ENCODE measurements at regions not wholly inside any gene's neighbourhood (a gene's known extent, or its start where the extent isn't known, plus 50 kb on each side); places are given as distances from the start of the nearest gene placed in this dataset.

DNA sequence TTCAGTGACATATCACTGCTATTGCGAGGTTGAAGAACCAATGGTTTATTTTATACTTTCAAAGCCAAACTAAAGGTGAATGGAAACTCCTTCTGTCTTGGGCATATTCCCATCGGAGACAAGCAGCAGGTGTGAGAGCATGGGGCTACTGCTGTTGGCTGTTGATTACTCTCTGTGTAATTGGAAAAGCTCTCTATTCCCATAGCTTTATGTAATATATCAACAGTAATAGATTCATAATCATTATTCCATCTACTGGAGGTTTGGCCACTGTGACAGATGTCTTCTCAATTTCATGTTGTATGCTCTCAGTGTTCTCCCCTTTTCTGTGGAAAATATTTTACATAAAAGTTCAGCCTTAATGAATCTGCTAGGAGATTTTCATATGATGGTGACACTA, 352.0 kb downstream of the BTG1 start:
- DNase-seq (ENCODE audit: low spot score): no peak

GRCh38 chr12:91792597-91792996, 353.0 kb downstream of the BTG1 start:
- no peak for DNase-seq (ENCODE audit: low spot score)

DNA sequence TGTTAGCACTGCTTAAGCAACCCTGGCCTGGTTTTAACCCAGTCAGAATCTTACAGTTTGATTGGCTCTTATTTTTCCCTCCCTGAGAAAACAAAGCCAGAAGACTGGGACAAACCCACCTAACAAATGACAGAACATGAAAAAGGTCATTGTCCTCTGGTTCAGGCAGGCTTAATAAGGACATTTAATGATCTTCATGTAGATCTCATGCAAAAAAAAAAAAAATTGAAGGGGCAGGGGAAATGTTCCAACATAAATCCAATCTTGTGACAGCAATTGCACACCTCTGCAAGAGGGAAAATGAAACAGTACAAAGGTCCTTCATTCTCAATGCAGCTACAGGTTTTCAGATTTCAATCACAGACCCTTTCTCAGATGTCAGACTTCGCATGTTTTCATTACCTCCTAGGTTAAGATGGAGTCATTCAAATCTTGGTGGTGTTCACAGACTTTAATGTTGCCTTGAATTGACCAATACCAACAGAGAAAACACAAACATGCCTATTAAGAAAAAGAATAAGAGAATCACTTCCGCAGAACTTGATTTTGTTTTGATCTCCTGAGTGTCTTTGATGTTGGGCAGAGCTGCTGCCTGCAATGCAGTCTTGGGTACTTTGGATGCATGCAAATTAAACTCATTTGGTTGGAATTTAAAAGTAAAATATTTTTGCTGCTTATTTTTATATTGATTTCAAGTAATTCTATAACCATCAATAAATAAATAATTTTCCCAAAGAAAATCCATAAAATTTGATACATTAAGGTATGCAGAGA, 359.0 kb downstream of the BTG1 start:
- no peak for DNase-seq (ENCODE audit: low spot score)

DNA sequence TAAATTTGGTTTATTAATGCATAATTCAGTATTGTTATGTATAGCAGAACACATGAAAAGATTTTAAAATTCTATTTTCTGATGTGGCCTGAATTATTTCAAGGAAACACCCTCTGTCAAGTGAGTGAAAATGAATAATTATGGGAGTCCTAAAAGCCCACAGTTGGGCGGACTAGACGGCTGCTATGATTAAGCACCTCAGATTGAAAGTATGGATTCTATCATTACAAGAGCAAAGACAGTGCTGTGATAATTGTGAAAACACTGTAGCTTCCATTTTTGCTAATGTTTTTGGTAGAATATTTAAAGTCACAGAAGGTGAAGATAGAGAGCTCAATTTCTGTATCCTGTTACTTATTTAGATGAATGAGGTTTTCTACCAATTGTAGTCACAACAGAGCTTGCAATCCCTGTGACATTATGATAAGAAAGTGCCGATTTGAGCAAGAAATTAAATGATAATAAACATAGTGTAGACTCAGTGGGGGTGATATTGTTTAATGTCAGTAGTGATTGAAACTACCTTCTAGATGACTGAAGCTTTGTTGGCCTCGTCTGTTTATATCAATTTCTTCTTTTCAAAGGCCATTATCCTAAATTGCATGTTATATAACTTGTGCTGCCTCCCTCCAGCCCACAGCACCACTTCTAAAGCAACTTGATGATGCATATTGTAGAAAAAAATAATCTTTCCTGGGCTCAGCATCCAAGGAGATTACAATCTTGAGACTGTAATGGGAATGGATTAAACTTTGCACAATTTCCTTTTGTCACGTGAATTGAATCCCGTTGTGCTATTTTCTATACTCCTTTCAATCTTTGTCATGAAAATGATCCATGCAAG, 359.8 kb downstream of the BTG1 start:
- DNase-seq (ENCODE audit: low spot score): no peak

DNA sequence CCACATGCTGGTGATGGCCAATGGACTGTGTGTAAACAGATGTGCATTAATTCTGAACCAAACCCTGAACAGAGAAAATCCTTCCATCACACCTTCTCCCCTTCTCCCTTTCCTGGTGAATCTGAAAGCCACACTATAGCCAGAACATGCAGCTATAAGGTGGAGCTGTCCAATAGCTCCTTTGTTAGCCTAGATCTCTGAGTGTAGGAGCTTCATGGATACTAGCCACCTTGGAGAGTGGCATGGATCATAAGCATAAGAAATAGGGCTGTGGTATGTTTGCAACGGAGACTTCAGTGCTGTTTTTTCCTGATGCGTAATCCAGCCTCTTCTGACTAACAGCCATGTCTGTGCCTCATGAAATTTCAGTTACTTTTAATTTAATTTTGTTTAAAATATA, 364.5 kb downstream of the BTG1 start:
- no peak for DNase-seq (ENCODE audit: low spot score)

- no peak for DNase-seq (ENCODE audit: low spot score)
Observed at GRCh38 chr12:91778938-91779400, 366.7 kb downstream of the BTG1 start.

DNA sequence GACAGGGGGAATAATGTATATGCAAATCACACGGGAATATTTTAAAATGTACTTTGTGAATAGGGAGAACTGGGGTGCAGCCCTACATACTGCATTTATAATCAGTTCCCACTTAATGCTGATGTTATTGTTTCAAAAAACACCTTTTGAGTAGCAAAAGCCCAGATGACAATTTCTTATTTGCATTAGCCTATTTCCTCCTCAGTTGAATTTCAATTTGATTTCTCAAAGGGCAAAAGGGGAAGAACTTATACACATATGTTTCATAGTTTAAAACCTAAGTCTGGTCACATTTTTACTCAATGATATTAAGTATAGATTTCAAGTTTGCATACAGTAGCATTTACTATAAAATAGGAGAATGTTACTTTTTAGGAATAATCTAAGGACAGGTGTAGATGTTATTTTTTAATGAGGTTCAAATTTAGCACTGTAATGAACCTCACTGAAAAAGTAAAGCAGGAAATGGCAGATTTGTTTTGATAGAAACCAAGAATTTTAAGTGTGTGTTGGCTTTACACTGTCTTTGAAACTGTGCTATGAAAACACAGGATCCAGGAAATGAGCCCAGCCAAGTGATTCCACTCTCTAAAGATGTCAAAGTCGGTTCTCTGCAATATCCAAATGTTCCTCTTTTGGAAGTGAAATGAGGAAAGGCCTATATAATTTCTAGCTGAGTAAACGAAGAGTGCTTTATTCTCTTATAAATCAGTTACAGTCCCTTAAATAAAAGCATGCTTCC, 367.4 kb downstream of the BTG1 start:
- no peak for DNase-seq (ENCODE audit: low spot score)

GRCh38 chr12:91777268-91777992, 368.2 kb downstream of the BTG1 start:
- no peak for DNase-seq (ENCODE audit: low spot score)

GRCh38 chr12:91774434-91774921, 371.2 kb downstream of the BTG1 start:
- DNase-seq (ENCODE audit: low spot score): no peak

- DNase-seq (ENCODE audit: low spot score): no peak
Observed at GRCh38 chr12:91773749-91774429, 371.8 kb downstream of the BTG1 start.

DNA sequence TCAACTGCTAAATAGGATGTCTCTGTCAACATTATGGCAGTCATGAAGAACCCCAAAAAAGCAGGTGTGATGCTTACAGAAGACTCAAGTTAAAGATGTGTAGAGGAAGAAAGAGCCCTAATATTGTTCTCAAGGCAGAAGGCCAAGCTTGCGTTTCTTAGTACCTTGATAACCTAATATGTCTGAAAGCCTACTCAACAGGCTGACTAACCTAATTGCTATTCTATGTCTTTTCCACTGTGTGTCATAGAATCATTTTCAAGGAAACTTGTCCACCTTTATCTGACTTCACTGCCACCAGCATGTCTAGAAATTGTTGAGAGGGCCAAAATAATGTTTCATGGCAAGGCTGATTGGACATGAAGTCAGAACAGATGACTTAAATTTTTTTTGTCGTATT, 373.2 kb downstream of the BTG1 start:
- DNase-seq (ENCODE audit: low spot score): no peak

DNA sequence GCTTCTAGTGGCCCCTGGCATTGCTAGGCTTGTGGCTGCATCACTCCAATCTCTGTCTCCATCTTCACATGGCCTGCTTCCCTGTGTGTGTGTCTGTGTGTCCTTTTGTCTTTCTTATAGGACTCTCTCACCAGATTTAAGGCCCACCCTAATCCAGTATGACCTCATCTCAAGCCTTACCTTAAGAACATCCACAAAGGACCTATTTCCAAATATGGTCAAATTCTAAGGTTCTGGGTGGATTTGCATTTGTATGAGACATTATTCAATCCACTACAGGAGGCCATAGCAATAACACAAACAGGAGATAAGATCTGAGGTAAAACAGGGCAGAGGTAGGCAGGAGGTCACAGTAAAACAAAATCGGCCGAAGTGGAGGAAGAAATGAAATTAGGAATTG, 375.9 kb downstream of the BTG1 start:
- DNase-seq (ENCODE audit: low spot score): no peak

DNA sequence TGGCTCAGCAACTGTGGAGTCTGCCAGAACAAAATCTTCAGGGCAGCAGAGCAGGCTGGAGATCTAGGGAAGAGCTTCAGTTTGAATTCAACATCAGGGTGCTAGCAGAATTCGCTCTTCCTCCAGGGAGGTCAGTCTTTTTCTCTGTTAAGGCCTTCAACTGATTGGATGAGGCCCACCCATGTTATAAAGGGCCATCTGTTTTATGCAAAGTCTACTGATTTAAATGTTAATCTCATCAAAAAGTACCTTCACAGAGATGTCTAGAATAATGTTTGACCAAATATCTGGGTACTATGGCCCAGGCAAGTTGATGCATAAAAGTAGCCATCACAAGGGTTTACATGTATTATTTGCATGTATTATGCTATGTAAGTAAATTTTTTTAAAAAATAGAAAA, 378.4 kb downstream of the BTG1 start:
- no peak for DNase-seq (ENCODE audit: low spot score)

- DNase-seq (ENCODE audit: low spot score): no peak
Observed at GRCh38 chr12:91766454-91766853, 379.2 kb downstream of the BTG1 start.

DNA sequence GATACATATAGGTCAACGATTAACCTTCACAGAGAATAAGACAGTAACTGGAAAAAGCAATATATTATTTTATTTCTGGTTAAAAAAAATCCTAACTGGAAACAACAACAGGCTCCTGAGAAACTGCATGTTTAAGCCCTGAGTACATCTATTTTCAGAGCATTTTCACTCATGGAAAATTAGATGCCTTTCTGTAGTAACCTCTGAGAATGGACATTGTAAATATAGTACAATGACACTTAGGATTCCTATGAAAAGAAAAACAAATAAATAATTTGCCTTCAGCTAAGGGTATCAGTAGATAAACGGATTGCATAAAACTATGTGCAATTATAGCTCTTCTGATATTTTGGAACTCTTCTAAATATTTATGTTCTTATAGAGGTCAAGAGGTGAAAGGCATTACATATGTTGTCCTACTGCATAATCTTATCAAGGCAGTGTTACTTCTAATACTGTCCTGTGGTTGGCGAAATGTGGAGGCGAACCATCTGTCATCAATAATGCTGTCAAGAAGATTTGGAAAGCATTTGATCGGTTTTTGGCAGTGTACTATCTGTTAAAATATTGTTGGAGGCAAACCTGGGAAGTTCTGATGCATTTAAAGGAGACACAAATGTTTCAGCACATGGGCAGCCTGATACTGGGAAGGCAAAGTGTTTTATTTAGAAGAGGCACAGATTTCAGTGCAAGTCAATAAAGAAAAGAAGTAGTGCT, 381.8 kb downstream of the BTG1 start:
- no peak for DNase-seq (ENCODE audit: low spot score)

DNA sequence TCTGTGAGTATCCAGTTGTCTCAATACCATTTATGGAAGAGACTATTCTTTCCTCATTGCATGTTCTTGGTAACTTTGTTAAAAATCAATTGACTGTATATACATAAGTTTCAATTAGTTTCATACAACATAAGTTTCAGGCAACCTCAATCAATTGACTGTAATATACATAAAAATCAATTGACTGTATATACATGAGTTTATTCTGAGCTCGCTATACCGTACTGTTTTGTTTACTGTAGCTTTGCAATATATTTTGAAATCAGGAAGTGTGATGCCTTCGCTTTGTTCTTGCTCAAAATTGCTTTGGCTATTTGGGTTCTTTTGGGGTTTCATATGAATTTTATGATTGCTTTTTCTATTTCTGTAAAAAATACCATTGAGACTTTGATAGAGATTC, 392.0 kb downstream of the BTG1 start:
- DNase-seq (ENCODE audit: low spot score): no peak

DNA sequence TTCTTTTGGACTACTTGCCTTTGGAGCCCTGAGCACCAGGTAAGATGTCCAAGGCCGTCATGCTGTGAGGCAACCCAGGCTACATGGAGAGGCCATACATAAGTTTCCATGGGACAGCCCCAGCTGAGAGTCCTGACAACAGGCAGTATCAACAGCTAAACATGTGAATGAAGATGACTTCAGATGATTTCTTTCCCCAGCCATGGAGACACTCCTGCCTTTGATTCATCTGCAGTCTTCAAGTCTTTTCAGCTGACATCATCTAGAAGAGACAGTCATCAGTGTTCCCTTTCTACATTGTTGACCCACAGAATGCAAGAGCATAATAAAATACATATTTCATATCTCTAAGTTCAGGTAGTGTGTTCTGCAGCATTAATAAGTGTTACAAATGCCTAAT, 398.7 kb downstream of the BTG1 start:
- no peak for DNase-seq (ENCODE audit: low spot score)

DNA sequence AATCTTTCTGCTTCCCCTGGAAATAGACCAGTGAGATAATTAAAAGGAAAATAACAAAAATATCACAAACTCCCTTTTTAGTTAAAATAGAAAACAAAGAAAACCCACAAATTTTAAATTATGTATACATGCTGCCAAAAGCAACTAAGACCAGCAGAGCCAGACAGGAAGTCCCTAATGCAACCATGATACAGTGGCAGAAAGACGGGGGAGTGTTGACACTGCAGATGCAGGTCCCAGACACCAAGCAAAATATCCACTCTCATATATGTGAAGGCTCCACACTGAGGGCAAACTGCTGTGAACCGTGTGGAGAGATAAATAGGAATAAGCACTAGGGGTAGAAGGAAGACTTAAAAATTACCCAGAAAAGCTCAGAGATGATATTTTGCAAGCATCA, 401.0 kb downstream of the BTG1 start:
- DNase-seq (ENCODE audit: low spot score): no peak

DNA sequence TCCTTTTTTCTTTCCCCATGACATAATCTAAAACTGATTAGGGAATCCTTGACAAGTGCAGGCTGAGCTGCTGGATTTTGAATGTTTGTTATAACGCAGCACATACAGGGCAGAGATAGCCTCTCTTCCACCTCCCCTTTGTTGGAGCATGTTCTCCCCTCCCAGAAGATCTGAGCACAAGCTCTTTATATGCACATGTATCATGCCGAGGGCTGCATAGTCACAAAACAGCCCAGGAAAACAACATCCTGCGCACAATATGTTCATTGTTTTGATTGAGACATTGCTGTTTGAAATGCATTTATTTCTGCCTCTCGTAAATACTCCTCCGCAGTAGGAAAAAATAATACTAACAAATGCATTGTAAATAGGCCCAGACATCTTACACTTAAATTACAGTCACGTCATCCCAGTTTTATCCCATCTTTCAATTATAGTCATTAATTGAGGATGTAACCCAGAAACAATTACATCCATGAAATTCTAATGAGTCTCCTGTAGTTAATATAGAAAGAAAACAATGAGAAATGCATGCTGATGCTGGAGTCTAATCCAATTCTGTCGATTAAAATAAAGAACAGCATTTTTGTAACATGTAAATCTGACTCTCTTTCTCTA, 401.8 kb downstream of the BTG1 start:
- DNase-seq (ENCODE audit: low spot score): no peak

- no peak for DNase-seq (ENCODE audit: low spot score)
Observed at GRCh38 chr12:91743280-91743679, 402.4 kb downstream of the BTG1 start.

All from putamen (tissue), 1 donor.